Naive thymus-derived CD4-positive, alpha-beta T cell (primary cell): ENCODE measurements at regions not wholly inside any gene's neighbourhood (a gene's known extent, or its start where the extent isn't known, plus 50 kb on each side); places are given as distances from the start of the nearest gene placed in this dataset.

Experiments
- ATAC-seq: fragments of 150-1000 bp; cut with Tn5 transposase; 2 replicates; pipeline ENCODE4 v1.10.0; 2021; ENCODE audit warnings: mild to moderate bottlenecking, moderate library complexity
- CTCF ChIA-PET: fragments of 350-600 bp; sonication (Branson Sonifier 250); formaldehyde crosslinking; loops from one replicate; lab custom pipeline; 2021; ENCODE audit warnings: antibody characterized with exemption; lab: Charles Lee
- POLR2A ChIA-PET: fragments of 350-600 bp; sonication (Branson Sonifier 250); formaldehyde crosslinking; loops from one replicate; lab custom pipeline; 2021; ENCODE audit warnings: antibody characterized with exemption, inconsistent platforms; lab: Charles Lee
- DNase-seq, 9 donors: peaks; one replicate each; pipeline versions ENCODE4 v3.0.0 to v3.0.0-alpha.2; 2020 to 2022; ENCODE audit warnings: mixed read lengths in 1 of 9
- H3K27ac ChIP-seq: one replicate; pipeline ENCODE4 v1.7.0; 2013; ENCODE audit warnings: mild to moderate bottlenecking, low read depth, low read length, moderate library complexity
- H3K27me3 ChIP-seq, 2 donors: one replicate each; pipeline ENCODE4 v1.7.0; 2013; ENCODE audit warnings: low read length in 2 of 2, mild to moderate bottlenecking in 2 of 2, moderate library complexity in 2 of 2; ENCODE audit not compliant: control insufficient read depth in 2 of 2, insufficient read depth in 2 of 2
- H3K36me3 ChIP-seq, 3 experiments: 1 replicate in 2 of 3; 2 replicates in 1 of 3; pipeline ENCODE4 v1.7.0; 2013; ENCODE audit warnings: low read length in 3 of 3, mild to moderate bottlenecking in 3 of 3, moderate library complexity in 1 of 3; ENCODE audit not compliant: insufficient read depth in 3 of 3, control insufficient read depth in 2 of 3
- H3K4me1 ChIP-seq, 2 donors: one replicate each; pipeline ENCODE4 v1.7.0; 2013; ENCODE audit warnings: low read length in 2 of 2, mild to moderate bottlenecking in 2 of 2, moderate library complexity in 1 of 2; ENCODE audit not compliant: control insufficient read depth in 2 of 2, insufficient read depth in 2 of 2
- H3K4me3 ChIP-seq: 2 replicates; pipeline ENCODE4 v1.7.0; 2013; ENCODE audit warnings: mild to moderate bottlenecking, low read length
- H3K9me3 ChIP-seq, 3 experiments: 1 replicate in 2 of 3; 2 replicates in 1 of 3; pipeline ENCODE4 v1.7.0; 2013; ENCODE audit warnings: low read length in 3 of 3; ENCODE audit not compliant: control insufficient read depth in 2 of 3
- H3K27ac Mint-ChIP-seq, 9 donors: one replicate each; pipeline ENCODE4 v1.8.0; 2020 to 2022; ENCODE audit warnings: mixed read lengths in 9 of 9, mild to moderate bottlenecking in 8 of 9, moderate library complexity in 5 of 9, inconsistent platforms in 2 of 9
- H3K27me3 Mint-ChIP-seq, 5 donors: one replicate each; pipeline ENCODE4 v1.8.0; 2021 to 2022; ENCODE audit warnings: mixed read lengths in 5 of 5, mild to moderate bottlenecking in 1 of 5
- H3K36me3 Mint-ChIP-seq, 5 donors: one replicate each; pipeline ENCODE4 v1.8.0; 2020 to 2022; ENCODE audit warnings: mixed read lengths in 5 of 5, mild to moderate bottlenecking in 3 of 5, inconsistent platforms in 1 of 5
- H3K4me1 Mint-ChIP-seq, 7 donors: one replicate each; pipeline ENCODE4 v1.8.0; 2020 to 2022; ENCODE audit warnings: mixed read lengths in 7 of 7, mild to moderate bottlenecking in 3 of 7, inconsistent platforms in 1 of 7
- H3K4me3 Mint-ChIP-seq, 10 donors: one replicate each; pipeline ENCODE4 v1.8.0; 2020 to 2022; ENCODE audit warnings: mild to moderate bottlenecking in 10 of 10, mixed read lengths in 10 of 10, moderate library complexity in 6 of 10, inconsistent platforms in 2 of 10
- H3K9me3 Mint-ChIP-seq, 11 donors: one replicate each; pipeline ENCODE4 v1.8.0; 2020 to 2022; ENCODE audit warnings: mixed read lengths in 11 of 11, mild to moderate bottlenecking in 4 of 11, inconsistent platforms in 1 of 11, moderate library complexity in 1 of 11
- intact Hi-C, 2 donors: fragments of 100-400 bp; cut with micrococcal nuclease; formaldehyde crosslinking; loops; one replicate each; pipeline ENCODE4 v1.15.1; 2023

- ChIA-PET POLR2A (no interaction called here), CTCF (interaction anchor here (0.6 kb wide), 2 partner anchors 27 to 86 kb away, joined by 6 read pairs; no protein-coding TSS in a partner anchor)
- DNase-seq = no peak
- Mint-ChIP-seq H3K9me3 (peaks cover 0 to 7% (median under 1%) of the 10 kb centered on the region in 11 donors), H3K4me3 (no peak overlapping the region), H3K4me1 (no peaks in the 10 kb centered on the region), H3K27me3 (peaks cover 0 to 16% (median 3%) of the 10 kb centered on the region in 5 donors), H3K27ac (no peak overlapping the region), H3K36me3 (no peaks in the 10 kb centered on the region)
- Histone ChIP-seq H3K4me1 (no peaks in the 10 kb centered on the region), H3K36me3 (no peaks in the 10 kb centered on the region), H3K9me3 (no peaks in the 10 kb centered on the region), H3K4me3 (no peak overlapping the region), H3K27ac (no peak overlapping the region), H3K27me3 (no peaks in the 10 kb centered on the region)
- no peak for ATAC-seq
- intact Hi-C loops = no loop called here
These were observed 721.5 kb upstream of the TBX3 start for GRCh38 chr12:115405471-115405860.

GRCh38 chr12:115404761-115405470 lies 720.9 kb upstream of the TBX3 start:
- no peak for ATAC-seq
- CTCF ChIA-PET = interaction anchor here (0.6 kb wide), 2 partner anchors 28 to 87 kb away, joined by 6 read pairs; no protein-coding TSS in a partner anchor
- Mint-ChIP-seq H3K4me1 (no peaks in the 10 kb centered on the region), H3K4me3 (no peak overlapping the region), H3K36me3 (no peaks in the 10 kb centered on the region), H3K27me3 (peaks cover 0 to 10% (median 2%) of the 10 kb centered on the region in 5 donors), H3K9me3 (peaks cover 0 to 6% (median 0%) of the 10 kb centered on the region in 11 donors), H3K27ac (no peak overlapping the region)
- Histone ChIP-seq H3K27ac (no peak overlapping the region), H3K36me3 (no peaks in the 10 kb centered on the region), H3K27me3 (no peaks in the 10 kb centered on the region), H3K4me1 (no peaks in the 10 kb centered on the region), H3K9me3 (no peaks in the 10 kb centered on the region), H3K4me3 (no peak overlapping the region)
- POLR2A ChIA-PET = no interaction called here
- intact Hi-C loops = no loop called here
- DNase-seq = no peak

GRCh38 chr12:115403689-115404088 lies 719.7 kb upstream of the TBX3 start:
- H3K27me3 ChIP-seq = no peaks in the 10 kb centered on the region
- CTCF ChIA-PET = no interaction called here
- no peaks in the 10 kb centered on the region for H3K4me1 ChIP-seq
- H3K27ac ChIP-seq = no peak overlapping the region
- Mint-ChIP-seq H3K36me3 (no peaks in the 10 kb centered on the region), H3K9me3 (peaks cover 0 to 11% (median 0%) of the 10 kb centered on the region in 11 donors), H3K4me1 (no peaks in the 10 kb centered on the region), H3K4me3 (no peak overlapping the region), H3K27ac (no peak overlapping the region), H3K27me3 (peaks cover 0 to 2% (median 0%) of the 10 kb centered on the region in 5 donors)
- no peaks in the 10 kb centered on the region for H3K36me3 ChIP-seq
- no peak overlapping the region for H3K4me3 ChIP-seq
- DNase-seq (no peak), ATAC-seq (no peak)
- H3K9me3 ChIP-seq = no peaks in the 10 kb centered on the region
- POLR2A ChIA-PET = no interaction called here
- intact Hi-C loops = no loop called here

GRCh38 chr12:115403253-115403652 lies 719.3 kb upstream of the TBX3 start:
- intact Hi-C loops = no loop called here
- Mint-ChIP-seq H3K27ac (no peak overlapping the region), H3K4me3 (no peak overlapping the region), H3K4me1 (no peaks in the 10 kb centered on the region), H3K27me3 (no peaks in the 10 kb centered on the region), H3K36me3 (no peaks in the 10 kb centered on the region), H3K9me3 (peaks cover 0 to 11% (median 0%) of the 10 kb centered on the region in 11 donors)
- no peak overlapping the region for H3K4me3 ChIP-seq
- H3K4me1 ChIP-seq = no peaks in the 10 kb centered on the region
- ChIA-PET POLR2A (no interaction called here), CTCF (no interaction called here)
- no peaks in the 10 kb centered on the region for H3K9me3 ChIP-seq
- H3K27ac ChIP-seq = no peak overlapping the region
- H3K27me3 ChIP-seq = no peaks in the 10 kb centered on the region
- no peaks in the 10 kb centered on the region for H3K36me3 ChIP-seq
- no peak for DNase-seq
- no peak for ATAC-seq

- Mint-ChIP-seq H3K9me3 (peaks cover 0 to 11% (median 0%) of the 10 kb centered on the region in 11 donors), H3K27ac (no peak overlapping the region), H3K4me1 (no peaks in the 10 kb centered on the region), H3K4me3 (no peak overlapping the region), H3K36me3 (no peaks in the 10 kb centered on the region), H3K27me3 (no peaks in the 10 kb centered on the region)
- DNase-seq (no peak), ATAC-seq (no peak)
- no peaks in the 10 kb centered on the region for H3K9me3 ChIP-seq
- intact Hi-C loops = no loop called here
- H3K27ac ChIP-seq = no peak overlapping the region
- no peaks in the 10 kb centered on the region for H3K27me3 ChIP-seq
- ChIA-PET POLR2A (no interaction called here), CTCF (no interaction called here)
- H3K36me3 ChIP-seq = no peaks in the 10 kb centered on the region
- H3K4me3 ChIP-seq = no peak overlapping the region
- H3K4me1 ChIP-seq = no peaks in the 10 kb centered on the region
These were observed 718.6 kb upstream of the TBX3 start for GRCh38 chr12:115402443-115403180.

GRCh38 chr12:115401761-115402160 lies 717.8 kb upstream of the TBX3 start:
- POLR2A ChIA-PET = no interaction called here
- Mint-ChIP-seq H3K27ac (no peak overlapping the region), H3K4me3 (no peak overlapping the region), H3K27me3 (no peaks in the 10 kb centered on the region), H3K9me3 (peaks cover 0 to 16% (median 4%) of the 10 kb centered on the region in 11 donors), H3K4me1 (no peaks in the 10 kb centered on the region), H3K36me3 (no peaks in the 10 kb centered on the region)
- DNase-seq (no peak), ATAC-seq (no peak)
- no peak overlapping the region for H3K27ac ChIP-seq
- H3K9me3 ChIP-seq = peaks cover 0 to 3% (median 0%) of the 10 kb centered on the region in 3 experiments
- H3K4me1 ChIP-seq = no peaks in the 10 kb centered on the region
- no peak overlapping the region for H3K4me3 ChIP-seq
- H3K27me3 ChIP-seq = no peaks in the 10 kb centered on the region
- CTCF ChIA-PET = no interaction called here
- H3K36me3 ChIP-seq = no peaks in the 10 kb centered on the region
- intact Hi-C loops = no loop called here
